GM15510 (cell line): ENCODE measurements at regions not wholly inside any gene's neighbourhood (a gene's known extent, or its start where the extent isn't known, plus 50 kb on each side); places are given as distances from the start of the nearest gene placed in this dataset.

ENCODE experiments used
- POLR2A ChIP-seq: IDR thresholded peaks from 3 replicates; pipeline ENCODE4 v1.6.1; 2011; ENCODE audit warnings: borderline replicate concordance; ENCODE audit not compliant: insufficient read length; ENCODE audit errors: extremely low read depth

GRCh38 chr2:136448986-136449780 lies 316.2 kb upstream of the THSD7B start:
- no peak for TF ChIP-seq POLR2A

DNA sequence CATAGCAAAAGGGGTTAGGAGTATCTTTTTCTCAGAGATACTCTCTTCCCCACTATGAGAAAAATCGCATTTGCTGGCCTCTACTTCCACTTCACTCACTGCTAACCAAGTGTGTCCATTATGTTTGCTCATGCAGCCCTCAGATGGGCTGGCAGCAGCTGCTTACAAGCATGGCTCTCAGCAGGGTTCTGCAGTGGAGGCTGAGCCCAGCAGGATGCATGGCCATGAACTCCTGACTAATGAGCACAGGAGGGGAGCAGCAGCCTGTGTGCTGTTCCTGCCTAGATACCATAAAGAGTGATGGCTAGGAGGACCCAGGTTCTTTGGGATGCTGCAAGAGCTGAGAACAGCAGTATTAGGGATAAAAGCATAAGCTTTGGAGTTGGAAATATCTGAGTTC lies 316.9 kb upstream of the THSD7B start:
- no peak for TF ChIP-seq POLR2A

DNA sequence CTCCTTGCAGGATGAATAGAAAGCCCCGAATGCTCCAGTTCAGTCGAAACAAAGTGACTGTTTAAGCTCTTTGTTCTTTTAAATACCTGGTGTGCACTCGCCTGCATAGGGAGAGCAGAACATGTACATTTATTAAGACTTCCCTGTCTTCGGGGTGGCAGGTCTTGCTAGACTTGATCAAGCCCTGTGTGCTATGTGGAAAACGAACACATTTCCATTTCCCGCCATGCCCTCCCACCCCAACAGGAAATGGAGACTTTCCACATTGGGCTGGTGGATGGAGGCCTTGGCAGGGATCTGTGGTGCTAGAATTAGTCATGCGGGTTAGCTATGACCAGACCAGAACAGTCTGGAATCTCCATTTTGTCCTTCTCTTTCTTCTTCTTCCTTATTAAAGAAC lies 321.0 kb upstream of the THSD7B start:
- TF ChIP-seq POLR2A = no peak

GRCh38 chr2:136443661-136444060 lies 321.7 kb upstream of the THSD7B start:
- TF ChIP-seq POLR2A = no peak

DNA sequence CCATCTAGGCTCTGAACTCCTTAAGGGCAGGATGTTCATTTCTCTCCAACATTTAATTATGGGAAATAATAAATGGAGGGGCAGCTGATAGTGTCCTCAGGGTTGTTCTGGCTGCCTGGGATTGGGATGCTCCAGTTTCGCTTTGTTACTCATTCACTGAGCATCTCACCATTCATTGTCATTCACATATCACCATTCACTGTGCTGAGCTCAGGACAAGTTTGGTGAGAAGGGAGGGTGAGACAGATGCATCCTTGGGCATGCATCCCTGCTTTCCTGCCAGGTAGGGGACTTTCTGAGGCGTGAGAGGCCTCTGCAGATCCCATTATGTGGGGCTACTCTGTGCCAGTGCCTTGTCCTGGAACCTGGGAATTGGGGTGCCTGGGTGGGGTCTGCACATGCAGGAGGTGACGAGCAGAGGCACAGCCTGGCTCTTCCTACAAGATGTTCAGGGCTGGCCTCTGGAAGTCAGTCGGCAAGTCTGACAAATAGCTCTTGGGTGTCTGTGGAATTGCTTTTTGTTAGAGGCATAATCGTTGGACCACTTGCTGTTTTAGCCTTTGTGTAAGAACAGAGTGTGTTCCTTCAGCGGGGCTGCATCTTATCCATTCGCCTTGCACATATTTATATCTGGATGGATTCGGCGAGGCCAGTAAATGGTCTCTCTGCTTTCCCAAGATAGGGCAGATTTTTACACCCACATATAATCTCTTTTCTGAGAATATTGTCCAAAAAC lies 323.2 kb upstream of the THSD7B start:
- no peak for TF ChIP-seq POLR2A

DNA sequence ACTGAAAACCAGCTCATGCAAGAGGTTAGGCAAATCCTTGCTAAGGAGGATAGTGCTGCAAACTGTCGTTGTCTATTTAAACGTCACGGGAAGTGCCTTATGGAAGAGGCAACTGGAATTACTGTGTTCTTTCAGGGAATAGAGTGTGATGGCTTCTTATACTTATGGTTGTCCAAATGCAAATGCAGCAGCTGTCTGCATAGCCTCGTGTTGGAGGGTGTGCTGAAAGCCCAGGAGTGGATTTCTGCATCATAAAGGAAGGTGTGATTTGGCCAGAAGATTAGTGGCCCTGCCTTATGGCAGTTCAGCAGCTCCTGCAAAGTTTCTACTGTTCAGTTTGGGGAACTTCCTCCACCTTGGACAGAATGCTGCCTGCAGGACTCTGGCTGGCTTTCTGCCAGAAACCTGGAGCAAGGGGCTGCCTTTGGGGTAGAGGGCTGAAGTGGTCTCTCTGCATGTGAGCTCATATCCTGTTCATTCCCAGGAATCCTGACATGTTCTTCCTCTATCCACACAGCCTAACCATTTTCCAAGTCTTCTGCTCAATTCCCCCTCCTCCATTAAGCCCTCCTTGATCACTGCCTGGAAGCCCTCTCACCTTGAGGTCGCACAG lies 321.2 kb upstream of the CXCR4 start:
- no peak for TF ChIP-seq POLR2A

DNA sequence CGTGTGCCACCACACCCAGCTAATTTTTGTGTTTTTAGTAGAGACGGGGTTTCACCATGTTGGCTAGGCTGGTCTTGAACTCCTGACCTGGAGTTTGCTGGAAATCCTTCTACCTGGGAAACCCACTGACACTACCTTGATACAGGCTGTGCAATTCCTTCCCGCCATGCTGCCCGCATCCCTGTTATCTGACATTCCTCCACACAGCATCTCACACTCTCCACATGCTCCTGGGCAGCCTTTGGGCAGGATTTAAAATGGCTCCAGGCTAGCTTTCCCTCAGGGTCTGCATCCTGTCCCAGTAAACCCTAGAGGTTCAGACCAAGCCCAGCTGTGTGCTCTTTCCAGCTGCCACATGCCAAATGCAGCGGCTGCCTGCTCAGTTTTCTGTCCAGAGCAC lies 319.5 kb upstream of the CXCR4 start:
- TF ChIP-seq POLR2A = no peak

DNA sequence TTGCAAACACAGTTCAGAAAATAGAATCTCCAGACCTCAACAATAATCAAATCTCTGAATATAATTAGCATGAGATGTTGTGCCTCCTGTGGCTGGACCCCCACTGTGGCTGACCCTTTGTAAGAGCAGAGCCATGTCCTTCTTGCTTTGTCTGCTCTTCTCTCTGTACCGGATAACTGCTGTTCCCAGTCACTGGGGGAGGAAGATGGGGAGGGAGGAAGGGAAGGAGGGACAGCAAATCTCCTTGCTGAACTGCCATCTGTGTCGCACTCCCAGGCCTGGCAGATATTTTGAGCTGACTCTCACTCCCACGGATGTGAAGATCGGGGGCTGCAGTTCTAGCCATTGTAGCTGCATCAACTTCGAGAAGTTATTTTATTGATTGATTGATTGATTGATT lies 319.0 kb upstream of the CXCR4 start:
- TF ChIP-seq POLR2A = no peak

- TF ChIP-seq POLR2A = no peak
Observed at GRCh38 chr2:136434251-136434715, 316.3 kb upstream of the CXCR4 start.

- TF ChIP-seq POLR2A = no peak
Observed at GRCh38 chr2:136433261-136433660, 315.3 kb upstream of the CXCR4 start.

DNA sequence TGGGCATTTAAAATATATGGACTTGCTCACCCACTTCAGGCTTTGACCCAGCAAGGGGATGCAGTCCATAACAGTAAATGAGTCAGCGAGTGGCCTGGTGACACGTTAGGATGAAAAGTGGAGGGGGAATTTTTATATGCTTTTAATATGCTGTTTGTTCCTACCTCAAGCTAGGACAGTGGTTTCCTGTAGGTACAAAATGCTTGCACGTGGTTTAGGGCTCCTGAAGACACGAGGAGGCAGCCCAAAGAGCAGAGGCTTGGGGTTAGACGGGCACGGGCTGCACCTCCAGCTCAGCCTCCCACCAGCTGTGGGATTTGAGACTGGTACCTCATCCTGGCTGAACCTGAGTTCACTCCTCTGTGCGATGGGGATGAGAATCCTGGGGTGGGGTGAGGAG lies 306.2 kb upstream of the CXCR4 start:
- no peak for TF ChIP-seq POLR2A

DNA sequence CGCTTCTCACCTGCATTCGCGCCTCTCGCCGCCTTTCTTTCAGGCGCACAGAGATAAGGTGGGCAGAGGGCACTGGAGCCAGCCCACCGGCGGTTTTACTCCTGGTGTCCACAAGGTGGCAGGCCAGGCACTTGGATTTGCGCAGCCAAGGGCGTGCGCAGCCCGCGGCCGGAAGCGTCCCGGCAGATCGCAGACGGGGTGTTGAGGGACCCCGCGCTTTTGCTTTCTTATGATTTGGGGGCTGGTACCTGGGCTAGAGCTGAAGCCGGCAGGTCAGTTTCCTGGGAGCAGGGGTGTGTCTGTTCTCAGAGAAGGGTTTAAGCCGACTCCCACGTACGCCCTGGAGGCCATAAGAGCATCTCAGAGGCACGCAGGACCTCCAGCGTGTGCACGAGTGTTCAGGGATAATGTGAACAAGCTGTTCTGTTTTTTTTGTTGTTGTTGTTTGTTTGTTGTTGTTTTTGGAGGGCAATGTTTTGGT lies 305.6 kb upstream of the CXCR4 start:
- TF ChIP-seq POLR2A = no peak

DNA sequence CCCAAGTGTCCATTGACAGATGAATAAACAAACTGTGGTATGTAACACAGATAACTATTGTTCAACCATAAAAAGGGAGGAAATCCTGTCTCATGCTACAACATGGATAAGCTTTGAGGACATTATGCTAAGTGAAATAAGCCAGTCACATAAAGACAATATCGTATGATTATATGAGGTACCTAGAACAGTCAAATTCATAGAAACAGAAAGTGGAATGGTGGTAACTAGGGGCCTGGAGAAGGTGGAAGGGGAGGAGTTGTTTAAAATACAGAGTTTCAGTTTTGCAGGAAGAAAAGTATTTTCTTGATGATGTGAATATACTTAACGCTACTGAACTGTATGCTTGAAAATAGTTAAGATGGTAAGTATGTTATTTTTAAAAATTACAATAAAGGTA lies 304.6 kb upstream of the CXCR4 start:
- no peak for TF ChIP-seq POLR2A

- TF ChIP-seq POLR2A = no peak
Observed at GRCh38 chr2:136420346-136420745, 302.4 kb upstream of the CXCR4 start.

DNA sequence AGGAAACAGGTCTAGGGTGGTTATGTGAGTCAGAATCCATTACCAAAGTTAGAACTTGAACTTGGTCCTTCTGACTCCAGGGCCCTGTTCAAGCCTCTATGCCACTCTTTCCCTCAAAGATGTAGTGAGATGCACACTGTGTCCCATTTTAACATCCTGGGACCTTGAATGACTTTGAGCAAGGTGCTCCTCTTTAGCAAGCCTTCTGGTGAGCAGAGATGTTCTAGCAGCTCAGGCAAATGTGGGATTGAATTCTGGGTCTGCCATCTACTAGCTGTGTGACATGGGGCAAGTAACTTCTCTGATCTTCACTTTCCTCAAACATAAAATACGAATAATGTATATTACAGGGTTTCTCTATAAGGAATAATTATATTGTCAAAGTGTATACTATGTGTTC lies 294.0 kb upstream of the CXCR4 start:
- TF ChIP-seq POLR2A = no peak

DNA sequence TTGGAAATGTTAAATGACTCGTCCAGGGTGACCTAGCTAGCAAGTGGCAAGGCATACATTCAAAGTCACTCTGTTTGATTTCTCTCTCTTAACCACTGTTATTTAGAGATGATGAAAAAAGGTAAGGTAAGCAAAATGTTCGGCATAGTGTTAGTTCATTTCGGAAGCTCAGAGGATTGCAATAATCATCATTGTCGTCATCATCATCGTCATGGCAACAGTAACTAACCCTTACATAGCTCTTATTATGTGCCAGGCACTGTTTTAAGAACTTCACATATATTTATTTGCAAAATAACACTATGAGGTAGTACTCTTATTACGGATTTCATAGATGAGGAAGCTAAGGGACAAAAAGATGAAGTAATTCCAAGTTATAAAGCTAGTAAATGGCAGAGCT lies 292.7 kb upstream of the CXCR4 start:
- no peak for TF ChIP-seq POLR2A

DNA sequence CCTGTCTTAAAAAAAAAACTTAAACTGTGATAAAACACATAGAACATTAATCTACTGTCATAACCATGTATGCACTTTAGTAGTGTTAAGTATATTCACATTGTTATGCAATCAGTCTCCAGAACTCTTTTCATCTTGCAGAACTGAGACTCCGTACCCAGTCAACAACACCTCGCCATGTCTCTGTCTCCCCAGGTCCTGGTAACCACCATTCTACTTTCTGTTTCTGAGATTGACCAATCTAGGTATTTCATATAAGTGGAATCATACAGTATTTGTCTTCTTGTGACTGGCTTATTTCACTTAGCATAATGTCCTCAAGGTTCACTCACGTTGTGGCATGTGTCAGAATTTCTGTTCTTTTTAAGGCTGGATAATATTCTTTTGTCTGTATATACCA lies 290.8 kb upstream of the CXCR4 start:
- no peak for TF ChIP-seq POLR2A

DNA sequence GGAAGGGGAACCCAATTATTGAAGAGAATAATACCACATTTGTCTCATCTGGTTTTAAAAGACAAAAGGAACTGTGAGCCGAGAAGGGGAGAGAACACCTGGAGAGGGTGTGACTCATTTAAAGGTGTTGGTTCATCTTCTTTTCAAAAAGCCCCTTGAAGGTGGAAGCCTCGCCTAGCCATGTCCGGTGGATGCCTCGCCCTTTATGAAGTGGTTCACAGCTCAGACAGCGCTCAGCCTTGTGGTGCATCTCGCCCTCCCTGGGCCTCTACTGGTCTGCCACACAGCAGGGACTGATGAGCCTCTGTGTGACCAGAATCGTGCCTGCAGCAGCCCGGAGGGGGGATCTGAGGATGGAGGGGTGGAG lies 290.0 kb upstream of the CXCR4 start:
- no peak for TF ChIP-seq POLR2A
